Thoracic aorta (tissue), 2 donors: ENCODE measurements at regions not wholly inside any gene's neighbourhood (a gene's known extent, or its start where the extent isn't known, plus 50 kb on each side); places are given as distances from the start of the nearest gene placed in this dataset.

Experiments
- ATAC-seq: fragments of 150-250 bp; one replicate; pipeline ENCODE4 v1.8.0; 2017; ENCODE audit warnings: low read depth; ENCODE audit not compliant: insufficient number of reproducible peaks, low FRiP score
- DNase-seq: peaks from one replicate; pipeline ENCODE4 v3.0.0-alpha.2; 2020; ENCODE audit warnings: low spot score
- H3K27ac ChIP-seq, 2 donors: fragments of 200-600 bp; sonication (generic); 1 replicate in 1 of 2; 2 replicates in 1 of 2; pipeline ENCODE4 v1.5.1; 2016; ENCODE audit warnings: mild to moderate bottlenecking in 2 of 2, moderate library complexity in 2 of 2
- H3K27me3 ChIP-seq: fragments of 200-600 bp; sonication (generic); replicated peaks from 2 replicates; pipeline ENCODE4 v1.6.0; 2016; ENCODE audit warnings: mild to moderate bottlenecking; ENCODE audit not compliant: insufficient read depth
- H3K36me3 ChIP-seq: fragments of 200-600 bp; sonication (generic); one replicate; pipeline ENCODE4 v1.5.1; 2016
- H3K4me1 ChIP-seq, 2 donors: fragments of 200-600 bp; sonication (generic); 1 replicate in 1 of 2; 2 replicates in 1 of 2; pipeline versions ENCODE4 v1.5.1 to v1.6.0; 2016; ENCODE audit warnings: low read depth in 2 of 2, mild to moderate bottlenecking in 1 of 2; ENCODE audit not compliant: control insufficient read depth in 1 of 2
- H3K4me3 ChIP-seq: fragments of 200-600 bp; sonication (generic); 2 replicates; pipeline ENCODE4 v1.5.1; 2016; ENCODE audit warnings: mild to moderate bottlenecking
- H3K9me3 ChIP-seq: fragments of 200-600 bp; sonication (generic); 2 replicates; pipeline ENCODE4 v1.5.1; 2016
- CTCF ChIP-seq: fragments of 200-600 bp; sonication (generic); IDR thresholded peaks from one replicate; pipeline ENCODE4 v1.5.1; 2019; ENCODE audit warnings: antibody characterized with exemption

GRCh38 chr9:126085170-126085569 is 241.5 kb upstream of the MVB12B start:
- ATAC-seq (no peak), DNase-seq (no peak)
- Histone ChIP-seq H3K9me3 (no peaks in the 10 kb centered on the region), H3K4me3 (no peak overlapping the region), H3K36me3 (no peaks in the 10 kb centered on the region), H3K4me1 (no peaks in the 10 kb centered on the region), H3K27ac (no peak overlapping the region), H3K27me3 (no peaks in the 10 kb centered on the region)
- TF ChIP-seq CTCF, result no peak

GRCh38 chr9:126088336-126088735 is 238.3 kb upstream of the MVB12B start:
- no peak for ATAC-seq
- no peak overlapping the region for H3K27ac ChIP-seq

GRCh38 chr9:126089789-126090188 is 236.8 kb upstream of the MVB12B start:
- H3K4me1 ChIP-seq, result no peaks in the 10 kb centered on the region
- no peak for DNase-seq
- no peaks in the 10 kb centered on the region for H3K36me3 ChIP-seq
- TF ChIP-seq CTCF, result no peak
- H3K9me3 ChIP-seq, result no peaks in the 10 kb centered on the region
- no peak for ATAC-seq
- no peak overlapping the region for H3K27ac ChIP-seq
- no peaks in the 10 kb centered on the region for H3K27me3 ChIP-seq
- H3K4me3 ChIP-seq, result no peak overlapping the region

More at GRCh38 chr9:126088336-126088735, 238.3 kb upstream of the MVB12B start:
- H3K4me3 ChIP-seq, result no peak overlapping the region
- no peaks in the 10 kb centered on the region for H3K36me3 ChIP-seq
- no peaks in the 10 kb centered on the region for H3K27me3 ChIP-seq
- no peaks in the 10 kb centered on the region for H3K9me3 ChIP-seq
- no peak for TF ChIP-seq CTCF
- no peak for DNase-seq
- no peaks in the 10 kb centered on the region for H3K4me1 ChIP-seq

GRCh38 chr9:126093771-126094170 is 232.9 kb upstream of the MVB12B start:
- ATAC-seq (no peak), DNase-seq (no peak)
- TF ChIP-seq CTCF, result no peak
- Histone ChIP-seq H3K9me3 (no peaks in the 10 kb centered on the region), H3K4me1 (no peaks in the 10 kb centered on the region), H3K36me3 (no peaks in the 10 kb centered on the region), H3K4me3 (no peak overlapping the region), H3K27ac (no peak overlapping the region), H3K27me3 (no peaks in the 10 kb centered on the region)

GRCh38 chr9:126095546-126096190 is 231.0 kb upstream of the MVB12B start:
- no peaks in the 10 kb centered on the region for H3K9me3 ChIP-seq
- no peaks in the 10 kb centered on the region for H3K4me1 ChIP-seq
- no peak overlapping the region for H3K4me3 ChIP-seq
- DNase-seq (no peak), ATAC-seq (no peak)
- H3K27me3 ChIP-seq, result no peaks in the 10 kb centered on the region
- no peaks in the 10 kb centered on the region for H3K36me3 ChIP-seq
- H3K27ac ChIP-seq, result no peak overlapping the region
- TF ChIP-seq CTCF, result no peak
